Astrocyte of the hippocampus (primary cell): ENCODE measurements at regions not wholly inside any gene's neighbourhood (a gene's known extent, or its start where the extent isn't known, plus 50 kb on each side); places are given as distances from the start of the nearest gene placed in this dataset.

ENCODE experiments used
- DNase-seq: peaks from one replicate; pipeline ENCODE4 v3.0.0; 2011; ENCODE audit warnings: low read depth, low spot score

GRCh38 chr4:24112466-24112865, 222.6 kb upstream of the PPARGC1A start:
- DNase-seq = no peak

GRCh38 chr4:24108567-24108966, 218.7 kb upstream of the PPARGC1A start:
- no peak for DNase-seq

GRCh38 chr4:24105327-24106038, 215.6 kb upstream of the PPARGC1A start:
- DNase-seq = peak; percentile 89

GRCh38 chr4:24104158-24104565, 214.3 kb upstream of the PPARGC1A start:
- peak; percentile 27 for DNase-seq

- DNase-seq = peak; percentile 58
Measured at GRCh38 chr4:24103434-24104157, 213.7 kb upstream of the PPARGC1A start.

GRCh38 chr4:24102621-24103020, 212.8 kb upstream of the PPARGC1A start:
- DNase-seq = no peak

GRCh38 chr4:24096603-24097002, 206.8 kb upstream of the PPARGC1A start:
- no peak for DNase-seq

- peak; percentile 16 for DNase-seq
Measured at GRCh38 chr4:24094726-24095125, 204.9 kb upstream of the PPARGC1A start.

GRCh38 chr4:24093446-24093845, 203.6 kb upstream of the PPARGC1A start:
- DNase-seq = no peak

- DNase-seq = peak; percentile 14
Measured at GRCh38 chr4:24091639-24092233, 201.9 kb upstream of the PPARGC1A start.

GRCh38 chr4:24089851-24090534, 200.1 kb upstream of the PPARGC1A start:
- no peak for DNase-seq

GRCh38 chr4:24080871-24081270, 191.0 kb upstream of the PPARGC1A start:
- DNase-seq = no peak

GRCh38 chr4:24078347-24078962, 188.6 kb upstream of the PPARGC1A start:
- DNase-seq = no peak

GRCh38 chr4:24076811-24077210, 187.0 kb upstream of the PPARGC1A start:
- no peak for DNase-seq

- no peak for DNase-seq
Measured at GRCh38 chr4:24073948-24074347, 184.1 kb upstream of the PPARGC1A start.

- no peak for DNase-seq
Measured at GRCh38 chr4:24071612-24072372, 181.9 kb upstream of the PPARGC1A start.

GRCh38 chr4:24070117-24070516, 180.3 kb upstream of the PPARGC1A start:
- peak; percentile 50 for DNase-seq

GRCh38 chr4:24067367-24068193, 177.7 kb upstream of the PPARGC1A start:
- peak; percentile 59 for DNase-seq

GRCh38 chr4:24065974-24066373, 176.1 kb upstream of the PPARGC1A start:
- no peak for DNase-seq

GRCh38 chr4:24063731-24064130, 173.9 kb upstream of the PPARGC1A start:
- DNase-seq = no peak
